Smooth muscle cell (in vitro differentiated cells): ENCODE measurements at regions not wholly inside any gene's neighbourhood (a gene's known extent, or its start where the extent isn't known, plus 50 kb on each side); places are given as distances from the start of the nearest gene placed in this dataset.

ENCODE experiments used
- DNase-seq: peaks from one replicate; lab custom pipeline; 2025; ENCODE audit not compliant: unreplicated experiment; lab: John Stamatoyannopoulos, UW
- H2AFZ ChIP-seq: fragments of 200-600 bp; sonication (generic); 2 replicates; pipeline ENCODE4 v1.6.0; 2016; ENCODE audit warnings: antibody characterized with exemption, low read depth, mild to moderate bottlenecking
- H3F3A ChIP-seq: fragments of 200-600 bp; sonication (generic); 2 replicates; pipeline ENCODE4 v1.6.0; 2017; ENCODE audit warnings: antibody characterized with exemption, low read depth
- H3K27ac ChIP-seq: fragments of 200-600 bp; sonication (generic); 2 replicates; pipeline ENCODE4 v1.5.1; 2016; ENCODE audit warnings: low read depth, mild to moderate bottlenecking
- H3K27me3 ChIP-seq: fragments of 200-600 bp; sonication (generic); 2 replicates; pipeline ENCODE4 v1.6.1; 2016; ENCODE audit warnings: low read depth, mild to moderate bottlenecking
- H3K36me3 ChIP-seq: fragments of 200-600 bp; sonication (generic); 2 replicates; pipeline ENCODE4 v1.5.1; 2016; ENCODE audit warnings: low read depth
- H3K4me1 ChIP-seq: fragments of 200-600 bp; sonication (generic); 2 replicates; pipeline ENCODE4 v1.5.1; 2016; ENCODE audit warnings: low read depth
- H3K4me2 ChIP-seq: fragments of 200-600 bp; sonication (generic); 2 replicates; pipeline ENCODE4 v1.6.0; 2016; ENCODE audit warnings: mild to moderate bottlenecking
- H3K4me3 ChIP-seq: fragments of 200-600 bp; sonication (generic); 2 replicates; pipeline ENCODE4 v1.5.1; 2016; ENCODE audit warnings: mild to moderate bottlenecking
- H3K79me2 ChIP-seq: fragments of 200-600 bp; sonication (generic); 2 replicates; pipeline ENCODE4 v1.6.0; 2016; ENCODE audit warnings: low read depth, mild to moderate bottlenecking
- H3K9ac ChIP-seq: fragments of 200-600 bp; sonication (generic); 2 replicates; pipeline ENCODE4 v1.6.0; 2016; ENCODE audit warnings: low read depth
- H3K9me3 ChIP-seq: fragments of 200-600 bp; sonication (generic); replicated peaks from 2 replicates; pipeline ENCODE4 v1.5.1; 2016; ENCODE audit warnings: low read depth
- H4K20me1 ChIP-seq: fragments of 200-600 bp; sonication (generic); 2 replicates; pipeline ENCODE4 v1.6.0; 2016; ENCODE audit warnings: low read depth
- WGBS: methylation state at CpG from one replicate; pipeline ENCODE4 v1.1.7; 2016; ENCODE audit warnings: low lambda C conversion rate; 5-methylcytosine and 5-hydroxymethylcytosine counted together
- TF ChIP-seq, protein P1 (sequence below): fragments of 200-600 bp; sonication (generic); IDR thresholded peaks from 2 replicates; pipeline ENCODE4 v1.5.1; 2017; ENCODE audit warnings: borderline replicate concordance, mild to moderate bottlenecking, antibody characterized with exemption; ENCODE audit not compliant: insufficient read depth, poor library complexity, severe bottlenecking

DNA sequence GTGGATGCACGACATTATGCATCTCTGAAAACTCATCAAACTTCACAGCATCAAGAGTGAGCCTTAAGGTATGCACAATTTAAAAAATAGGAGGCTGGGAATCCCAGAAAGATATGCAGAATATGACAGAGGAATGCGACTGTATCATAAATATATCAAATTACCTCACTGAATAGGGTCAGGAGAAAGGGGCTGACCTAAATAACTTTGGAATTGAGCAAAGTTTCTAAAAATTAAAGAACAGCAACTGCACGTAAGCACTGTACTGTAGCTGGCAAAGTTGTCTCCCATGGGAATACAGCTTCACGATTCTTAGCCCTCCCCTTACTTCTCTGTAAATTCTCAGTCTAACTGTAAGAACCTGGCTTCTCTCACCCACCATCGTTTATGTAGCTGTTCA, 397.4 kb upstream of the ZFP42 start:
- Histone ChIP-seq H3K4me3 (no peak overlapping the region), H3F3A (peaks cover 6% of the 10 kb centered on the region), H2AFZ (no peak overlapping the region), H3K27me3 (no peaks in the 10 kb centered on the region), H3K79me2 (no peaks in the 10 kb centered on the region), H3K27ac (no peak overlapping the region), H3K9ac (no peak overlapping the region), H3K36me3 (no peaks in the 10 kb centered on the region), H3K4me2 (no peak overlapping the region), H4K20me1 (no peaks in the 10 kb centered on the region), H3K9me3 (no peaks in the 10 kb centered on the region), H3K4me1 (no peaks in the 10 kb centered on the region)
- TF ChIP-seq, protein P1, sequence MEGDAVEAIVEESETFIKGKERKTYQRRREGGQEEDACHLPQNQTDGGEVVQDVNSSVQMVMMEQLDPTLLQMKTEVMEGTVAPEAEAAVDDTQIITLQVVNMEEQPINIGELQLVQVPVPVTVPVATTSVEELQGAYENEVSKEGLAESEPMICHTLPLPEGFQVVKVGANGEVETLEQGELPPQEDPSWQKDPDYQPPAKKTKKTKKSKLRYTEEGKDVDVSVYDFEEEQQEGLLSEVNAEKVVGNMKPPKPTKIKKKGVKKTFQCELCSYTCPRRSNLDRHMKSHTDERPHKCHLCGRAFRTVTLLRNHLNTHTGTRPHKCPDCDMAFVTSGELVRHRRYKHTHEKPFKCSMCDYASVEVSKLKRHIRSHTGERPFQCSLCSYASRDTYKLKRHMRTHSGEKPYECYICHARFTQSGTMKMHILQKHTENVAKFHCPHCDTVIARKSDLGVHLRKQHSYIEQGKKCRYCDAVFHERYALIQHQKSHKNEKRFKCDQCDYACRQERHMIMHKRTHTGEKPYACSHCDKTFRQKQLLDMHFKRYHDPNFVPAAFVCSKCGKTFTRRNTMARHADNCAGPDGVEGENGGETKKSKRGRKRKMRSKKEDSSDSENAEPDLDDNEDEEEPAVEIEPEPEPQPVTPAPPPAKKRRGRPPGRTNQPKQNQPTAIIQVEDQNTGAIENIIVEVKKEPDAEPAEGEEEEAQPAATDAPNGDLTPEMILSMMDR = no peak
- 86% methylated on average over 5 of the region's 5 CpGs for WGBS
- no peak for DNase-seq

DNA sequence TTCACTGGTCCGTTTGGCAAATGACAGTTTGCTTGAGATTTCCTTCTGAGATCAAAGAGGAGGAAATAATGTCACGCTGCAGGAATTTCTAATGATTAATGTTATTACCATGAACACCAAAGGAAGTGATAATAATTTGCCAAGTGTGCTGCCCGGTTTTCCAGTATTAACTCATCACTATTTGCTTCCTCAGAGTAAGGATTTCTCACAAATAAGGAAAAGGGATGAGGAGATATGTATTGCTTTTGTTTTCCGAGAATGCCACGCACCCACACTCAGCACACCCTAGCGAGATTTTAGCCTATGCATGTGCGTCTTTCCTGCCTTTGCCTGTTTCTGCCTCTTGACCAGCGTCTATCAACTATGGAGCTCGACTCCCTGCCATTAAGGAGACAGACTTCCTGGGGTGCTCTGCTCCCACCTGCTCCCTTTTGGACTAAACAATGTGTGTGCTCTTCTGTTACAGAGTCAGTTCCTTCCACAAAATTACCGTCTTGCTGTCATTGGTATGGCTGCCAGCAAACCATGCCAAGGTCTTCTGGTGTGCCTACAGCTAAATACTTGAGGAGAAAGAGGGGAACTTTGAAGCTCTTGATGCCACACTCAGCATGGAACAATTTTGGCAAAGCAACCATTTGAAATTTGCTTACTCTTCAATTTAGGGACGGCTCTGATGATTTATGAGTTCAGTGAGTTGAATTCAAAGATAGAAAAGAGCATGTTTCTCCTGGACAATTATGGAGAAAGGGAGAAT, 393.1 kb upstream of the ZFP42 start:
- H3K9ac ChIP-seq = peak overlapping the region; percentile 21
- TF ChIP-seq, protein P1 = no peak
- H3K27me3 ChIP-seq = no peaks in the 10 kb centered on the region
- no peak overlapping the region for H2AFZ ChIP-seq
- no peaks in the 10 kb centered on the region for H3K4me1 ChIP-seq
- no peaks in the 10 kb centered on the region for H4K20me1 ChIP-seq
- peaks cover 8% of the 10 kb centered on the region for H3F3A ChIP-seq
- H3K36me3 ChIP-seq = no peaks in the 10 kb centered on the region
- WGBS = 57% methylated on average over 11 of the region's 11 CpGs
- H3K4me3 ChIP-seq = no peak overlapping the region
- H3K79me2 ChIP-seq = no peaks in the 10 kb centered on the region
- no peaks in the 10 kb centered on the region for H3K9me3 ChIP-seq
- no peak for DNase-seq
- H3K4me2 ChIP-seq = peak overlapping the region; percentile 53
- peak overlapping the region; percentile 75 for H3K27ac ChIP-seq

DNA sequence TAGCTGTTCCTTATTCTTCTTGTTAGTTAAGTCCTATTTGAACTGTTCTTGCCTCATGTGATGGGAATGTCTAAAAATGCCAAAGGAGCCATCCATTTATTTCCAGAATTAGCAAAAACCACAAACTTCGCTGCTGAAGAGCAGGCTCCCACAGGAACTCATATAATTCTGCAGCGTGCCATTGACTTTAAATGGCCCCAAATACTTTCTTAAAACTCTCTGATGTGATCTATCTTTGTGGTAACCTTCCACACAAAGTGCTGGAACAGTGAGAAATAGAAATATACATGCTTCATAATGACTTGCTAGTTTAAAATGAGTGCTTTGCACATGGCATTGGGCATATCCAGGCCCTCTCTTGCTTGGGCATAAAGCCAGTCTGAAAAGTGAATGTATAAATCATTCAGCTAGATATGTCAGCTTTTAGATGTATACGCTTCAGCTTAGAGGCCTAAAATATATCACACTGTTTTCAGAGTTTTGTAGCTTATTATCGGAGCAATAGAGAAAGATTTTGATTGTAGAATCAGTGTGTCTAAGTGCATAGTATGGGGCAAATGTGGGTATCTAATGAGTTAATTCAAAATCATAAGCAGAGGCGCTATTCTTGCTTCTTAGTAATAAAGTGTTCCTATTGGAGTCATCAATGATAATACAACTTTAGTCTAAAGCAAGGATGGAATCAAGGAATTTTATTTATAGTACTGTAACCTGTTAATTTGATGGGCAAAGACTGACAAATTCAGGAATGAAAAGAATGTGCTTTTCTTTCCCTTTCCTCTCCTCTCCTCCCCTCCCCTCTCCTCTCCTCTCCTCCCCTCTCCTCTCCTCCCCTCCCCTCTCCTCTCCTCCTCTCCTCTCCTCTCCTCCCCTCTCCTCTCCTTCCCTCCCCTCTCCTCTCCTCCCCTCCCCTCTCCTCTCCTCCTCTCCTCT, 392.2 kb upstream of the ZFP42 start:
- no peak for DNase-seq
- H3K36me3 ChIP-seq = no peaks in the 10 kb centered on the region
- H3K27ac ChIP-seq = peak overlapping the region; percentile 75
- no peak overlapping the region for H3K9ac ChIP-seq
- H3K4me1 ChIP-seq = peaks cover 3% of the 10 kb centered on the region
- TF ChIP-seq, protein P1 = no peak
- no peaks in the 10 kb centered on the region for H3K79me2 ChIP-seq
- no peaks in the 10 kb centered on the region for H3K27me3 ChIP-seq
- WGBS = 49% methylated on average over 5 of the region's 5 CpGs
- H2AFZ ChIP-seq = no peak overlapping the region
- H4K20me1 ChIP-seq = no peaks in the 10 kb centered on the region
- peak overlapping the region; percentile 53 for H3K4me2 ChIP-seq
- peaks cover 8% of the 10 kb centered on the region for H3F3A ChIP-seq
- no peaks in the 10 kb centered on the region for H3K9me3 ChIP-seq
- H3K4me3 ChIP-seq = no peak overlapping the region
